ENCODE measurements at regions not wholly inside any gene's neighbourhood (a gene's known extent, or its start where the extent isn't known, plus 50 kb on each side); places are given as distances from the start of the nearest gene placed in this dataset.

DNA sequence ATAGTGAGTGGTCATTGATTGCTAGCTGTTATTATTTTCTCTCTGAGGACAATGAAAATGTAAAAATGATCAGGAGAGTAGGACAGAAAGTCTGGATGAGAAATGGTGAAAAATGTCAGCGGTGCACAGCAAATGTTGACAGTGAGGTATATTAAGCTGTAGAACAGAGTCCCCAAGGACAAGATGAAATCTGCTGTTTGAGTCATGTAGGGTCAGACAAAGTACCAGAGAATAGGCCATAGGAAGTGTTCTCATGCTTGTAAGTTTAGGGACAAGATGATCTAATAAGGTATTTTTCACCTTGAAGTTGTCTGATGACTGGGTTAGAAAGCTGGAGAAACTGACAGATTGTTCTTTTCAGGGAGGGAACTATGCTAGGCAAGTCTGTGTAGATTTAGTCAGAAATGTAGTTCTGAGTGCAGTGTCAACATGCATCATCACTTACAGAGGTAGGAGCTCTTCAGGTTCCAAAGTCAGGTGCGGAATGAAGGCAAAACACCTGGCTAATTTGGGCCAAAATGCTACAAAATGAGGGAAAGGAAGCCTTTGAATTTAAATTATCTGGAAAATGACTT, 369.3 kb downstream of the DLEU7 start:
- H3K27ac ChIP-seq: no peak overlapping the region
- no TSS peak for BruUV-seq (replicated peaks)
- intact Hi-C loops (cut with micrococcal nuclease; ENCODE audit: unreplicated experiment): no loop called here
- no peak for DNase-seq
- no peak overlapping the region for H2AFZ ChIP-seq
- H3F3A ChIP-seq (ENCODE audit: insufficient read depth, low read depth): no peaks in the 10 kb centered on the region
- POLR2A ChIA-PET (ENCODE audit: unreplicated experiment): no interaction called here
- H3K4me1 ChIP-seq (replicated peaks; ENCODE audit: insufficient read depth): no peaks in the 10 kb centered on the region
- H3K9me2 ChIP-seq (ENCODE audit: insufficient read depth): no peaks in the 10 kb centered on the region
- no peaks in the 10 kb centered on the region; the same call in 1 of the 2 replicates for H3K9me3 ChIP-seq (ENCODE audit: insufficient read depth, low read depth)
- H3K27me3 ChIP-seq (ENCODE audit: insufficient read depth, low read depth): no peaks in the 10 kb centered on the region
- no peaks in the 10 kb centered on the region for H3K79me2 ChIP-seq (ENCODE audit: low read depth)
- no peaks in the 10 kb centered on the region for H4K20me1 ChIP-seq (ENCODE audit: insufficient read depth)
- no peak overlapping the region for H3K4me2 ChIP-seq
- no peak overlapping the region for H3K4me3 ChIP-seq
- no peaks in the 10 kb centered on the region for H3K36me3 ChIP-seq (ENCODE audit: low read depth)
- CTCF ChIA-PET: no interaction called here
- TF ChIP-seq, protein P1, sequence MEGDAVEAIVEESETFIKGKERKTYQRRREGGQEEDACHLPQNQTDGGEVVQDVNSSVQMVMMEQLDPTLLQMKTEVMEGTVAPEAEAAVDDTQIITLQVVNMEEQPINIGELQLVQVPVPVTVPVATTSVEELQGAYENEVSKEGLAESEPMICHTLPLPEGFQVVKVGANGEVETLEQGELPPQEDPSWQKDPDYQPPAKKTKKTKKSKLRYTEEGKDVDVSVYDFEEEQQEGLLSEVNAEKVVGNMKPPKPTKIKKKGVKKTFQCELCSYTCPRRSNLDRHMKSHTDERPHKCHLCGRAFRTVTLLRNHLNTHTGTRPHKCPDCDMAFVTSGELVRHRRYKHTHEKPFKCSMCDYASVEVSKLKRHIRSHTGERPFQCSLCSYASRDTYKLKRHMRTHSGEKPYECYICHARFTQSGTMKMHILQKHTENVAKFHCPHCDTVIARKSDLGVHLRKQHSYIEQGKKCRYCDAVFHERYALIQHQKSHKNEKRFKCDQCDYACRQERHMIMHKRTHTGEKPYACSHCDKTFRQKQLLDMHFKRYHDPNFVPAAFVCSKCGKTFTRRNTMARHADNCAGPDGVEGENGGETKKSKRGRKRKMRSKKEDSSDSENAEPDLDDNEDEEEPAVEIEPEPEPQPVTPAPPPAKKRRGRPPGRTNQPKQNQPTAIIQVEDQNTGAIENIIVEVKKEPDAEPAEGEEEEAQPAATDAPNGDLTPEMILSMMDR (conservative IDR thresholded peaks at IDR 0.05): no peak
- no peak for TF ChIP-seq EZH2 (IDR thresholded peaks at IDR 0.05; ENCODE audit: low read depth)

DNA sequence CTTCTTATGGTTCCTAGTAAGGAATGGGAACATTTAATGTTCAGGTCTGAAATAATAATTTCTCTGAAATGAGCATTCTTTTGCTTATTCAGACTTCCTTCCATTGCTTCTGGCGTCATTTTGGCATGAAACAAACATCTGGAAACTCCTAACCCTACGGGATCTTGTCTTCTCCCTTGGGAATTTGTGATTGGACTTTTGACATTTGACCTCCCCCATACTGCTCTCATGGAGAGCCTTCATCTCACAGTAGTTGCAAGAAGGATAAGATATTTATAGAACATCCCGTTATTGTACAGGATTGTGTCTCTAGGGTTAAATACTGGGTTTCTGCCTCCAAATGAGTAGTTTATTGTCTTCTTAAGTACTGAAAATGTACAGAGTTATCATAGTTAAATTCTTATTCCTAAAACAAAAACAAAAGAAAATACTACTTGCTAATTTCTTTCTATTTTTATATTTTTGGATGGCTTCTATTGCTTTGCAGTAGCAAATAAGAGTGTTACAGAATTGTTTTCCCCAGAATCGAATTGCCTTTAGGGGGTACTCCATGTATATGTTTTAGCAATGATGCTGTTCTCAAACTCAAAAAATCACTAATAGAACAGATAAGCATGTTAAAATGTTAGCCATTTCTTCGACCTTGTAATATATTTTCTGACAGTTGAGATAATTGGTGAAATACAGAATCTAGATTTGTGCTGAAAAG, 366.8 kb downstream of the DLEU7 start:
- H3K4me2 ChIP-seq: no peak overlapping the region
- H3F3A ChIP-seq (ENCODE audit: insufficient read depth, low read depth): no peaks in the 10 kb centered on the region
- DNase-seq: no peak
- H2AFZ ChIP-seq: no peak overlapping the region
- intact Hi-C loops (cut with micrococcal nuclease; ENCODE audit: unreplicated experiment): no loop called here
- H3K4me3 ChIP-seq: no peak overlapping the region
- POLR2A ChIA-PET (ENCODE audit: unreplicated experiment): no interaction called here
- no peaks in the 10 kb centered on the region for H3K9me2 ChIP-seq (ENCODE audit: insufficient read depth)
- H3K36me3 ChIP-seq (ENCODE audit: low read depth): no peaks in the 10 kb centered on the region
- no peaks in the 10 kb centered on the region for H4K20me1 ChIP-seq (ENCODE audit: insufficient read depth)
- H3K9me3 ChIP-seq (ENCODE audit: insufficient read depth, low read depth): no peaks in the 10 kb centered on the region; the same call in 1 of the 2 replicates
- TF ChIP-seq, protein P1 (conservative IDR thresholded peaks at IDR 0.05): no peak
- TF ChIP-seq EZH2 (IDR thresholded peaks at IDR 0.05; ENCODE audit: low read depth): no peak
- H3K27me3 ChIP-seq (ENCODE audit: insufficient read depth, low read depth): no peaks in the 10 kb centered on the region
- H3K79me2 ChIP-seq (ENCODE audit: low read depth): no peaks in the 10 kb centered on the region
- H3K27ac ChIP-seq: no peak overlapping the region
- BruUV-seq (replicated peaks): no TSS peak
- no peaks in the 10 kb centered on the region for H3K4me1 ChIP-seq (replicated peaks; ENCODE audit: insufficient read depth)
- CTCF ChIA-PET: no interaction called here

DNA sequence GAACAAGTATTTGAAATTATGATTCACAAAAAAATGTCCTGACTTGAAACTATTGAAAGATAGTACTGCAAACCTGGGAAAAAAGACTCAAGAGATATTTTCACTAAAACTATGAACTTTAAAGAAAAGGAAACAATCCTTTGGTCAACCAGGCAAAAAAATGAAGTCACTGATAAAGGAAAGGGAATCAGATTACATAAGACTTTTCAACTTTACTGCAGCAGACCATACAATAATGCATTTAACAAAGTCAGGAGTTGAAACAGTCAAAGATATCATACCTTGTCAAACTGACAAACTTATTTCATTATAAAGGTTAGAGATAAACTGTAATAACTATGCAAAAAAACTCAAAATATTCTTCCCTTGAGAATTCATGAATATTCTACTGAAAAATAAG, 361.6 kb downstream of the DLEU7 start:
- no peaks in the 10 kb centered on the region for H3K4me1 ChIP-seq (replicated peaks; ENCODE audit: insufficient read depth)
- DNase-seq: no peak
- POLR2A ChIA-PET (ENCODE audit: unreplicated experiment): no interaction called here
- H3K9me2 ChIP-seq (ENCODE audit: insufficient read depth): peaks cover 5% of the 10 kb centered on the region; the same call in 1 of the 2 replicates
- H3K27me3 ChIP-seq (ENCODE audit: insufficient read depth, low read depth): no peaks in the 10 kb centered on the region
- no TSS peak for BruUV-seq (replicated peaks)
- H3K4me3 ChIP-seq: no peak overlapping the region
- intact Hi-C loops (cut with micrococcal nuclease; ENCODE audit: unreplicated experiment): no loop called here
- no peak for TF ChIP-seq EZH2 (IDR thresholded peaks at IDR 0.05; ENCODE audit: low read depth)
- TF ChIP-seq, protein P1 (conservative IDR thresholded peaks at IDR 0.05): no peak
- no peaks in the 10 kb centered on the region for H3K36me3 ChIP-seq (ENCODE audit: low read depth)
- H3K27ac ChIP-seq: no peak overlapping the region
- CTCF ChIA-PET: no interaction called here
- H3K79me2 ChIP-seq (ENCODE audit: low read depth): no peaks in the 10 kb centered on the region
- H4K20me1 ChIP-seq (ENCODE audit: insufficient read depth): no peaks in the 10 kb centered on the region
- H3K9me3 ChIP-seq (ENCODE audit: insufficient read depth, low read depth): no peaks in the 10 kb centered on the region; the same call in 1 of the 2 replicates
- no peaks in the 10 kb centered on the region for H3F3A ChIP-seq (ENCODE audit: insufficient read depth, low read depth)
- H2AFZ ChIP-seq: no peak overlapping the region
- H3K4me2 ChIP-seq: no peak overlapping the region

Data from PC-9 (cell line).